Hepatocyte (in vitro differentiated cells): ENCODE measurements at regions not wholly inside any gene's neighbourhood (a gene's known extent, or its start where the extent isn't known, plus 50 kb on each side); places are given as distances from the start of the nearest gene placed in this dataset.

Experiments used
- DNase-seq: peaks from one replicate; pipeline ENCODE4 v3.0.0-alpha.2; 2016; ENCODE audit warnings: low spot score
- H2AFZ ChIP-seq: fragments of 200-600 bp; sonication (generic); 2 replicates; pipeline ENCODE4 v1.6.0; 2016; ENCODE audit warnings: antibody characterized with exemption, mild to moderate bottlenecking
- H3K27ac ChIP-seq: fragments of 200-600 bp; sonication (generic); 2 replicates; pipeline ENCODE4 v1.5.1; 2016; ENCODE audit warnings: mild to moderate bottlenecking
- H3K27me3 ChIP-seq: fragments of 200-600 bp; sonication (generic); 2 replicates; pipeline ENCODE4 v1.6.1; 2016
- H3K36me3 ChIP-seq: fragments of 200-600 bp; sonication (generic); replicated peaks from 2 replicates; pipeline ENCODE4 v1.5.1; 2016; ENCODE audit warnings: low read depth; ENCODE audit not compliant: insufficient read depth
- H3K4me1 ChIP-seq: fragments of 200-600 bp; sonication (generic); 2 replicates; pipeline ENCODE4 v1.5.1; 2016; ENCODE audit warnings: mild to moderate bottlenecking, moderate library complexity; ENCODE audit not compliant: insufficient read depth
- H3K4me2 ChIP-seq: fragments of 200-600 bp; sonication (generic); 2 replicates; pipeline ENCODE4 v1.6.0; 2016
- H3K4me3 ChIP-seq: fragments of 200-600 bp; sonication (generic); 2 replicates; pipeline ENCODE4 v1.5.1; 2016; ENCODE audit warnings: mild to moderate bottlenecking
- H3K79me2 ChIP-seq: fragments of 200-600 bp; sonication (generic); 2 replicates; pipeline ENCODE4 v1.6.0; 2017; ENCODE audit warnings: mild to moderate bottlenecking
- H3K9me2 ChIP-seq: fragments of 200-600 bp; sonication (generic); replicated peaks from 2 replicates; pipeline ENCODE4 v1.6.0; 2017; ENCODE audit warnings: mild to moderate bottlenecking; ENCODE audit not compliant: insufficient read depth
- H3K9me3 ChIP-seq: fragments of 200-600 bp; sonication (generic); 2 replicates; pipeline ENCODE4 v1.5.1; 2016; ENCODE audit warnings: low read depth, mild to moderate bottlenecking
- H4K20me1 ChIP-seq: fragments of 200-600 bp; sonication (generic); 2 replicates; pipeline ENCODE4 v1.6.0; 2016; ENCODE audit warnings: mild to moderate bottlenecking; ENCODE audit not compliant: insufficient read depth, poor library complexity, severe bottlenecking
- EZH2 ChIP-seq: fragments of 200-600 bp; sonication (generic); IDR thresholded peaks from 2 replicates; pipeline ENCODE4 v1.6.1; 2016; ENCODE audit warnings: antibody characterized with exemption, mild to moderate bottlenecking, borderline replicate concordance
- EZH2phosphoT487 ChIP-seq: fragments of 200-600 bp; sonication (generic); IDR thresholded peaks from one replicate; pipeline ENCODE4 v1.6.1; 2018; ENCODE audit warnings: antibody characterized with exemption, mild to moderate bottlenecking, low read depth, moderate library complexity; ENCODE audit not compliant: unreplicated experiment, severe bottlenecking
- WGBS: methylation state at CpG from one replicate; pipeline ENCODE4 v1.1.6; 2016; ENCODE audit warnings: low lambda C conversion rate; ENCODE audit errors: missing lambda C conversion rate; 5-methylcytosine and 5-hydroxymethylcytosine counted together
- TF ChIP-seq, protein P1 (sequence below): fragments of 200-600 bp; sonication (generic); IDR thresholded peaks from 2 replicates; pipeline ENCODE4 v1.5.1; 2016; ENCODE audit warnings: antibody characterized with exemption, mild to moderate bottlenecking; ENCODE audit not compliant: poor library complexity

GRCh38 chr9:82299870-82300269 is 311.3 kb downstream of the SPATA31D1 start:
- no peak overlapping the region for H3K4me2 ChIP-seq
- no peaks in the 10 kb centered on the region for H3K79me2 ChIP-seq
- H3K36me3 ChIP-seq, result no peaks in the 10 kb centered on the region
- no peak overlapping the region for H2AFZ ChIP-seq
- H3K9me3 ChIP-seq, result peaks cover 4% of the 10 kb centered on the region
- TF ChIP-seq, protein P1, sequence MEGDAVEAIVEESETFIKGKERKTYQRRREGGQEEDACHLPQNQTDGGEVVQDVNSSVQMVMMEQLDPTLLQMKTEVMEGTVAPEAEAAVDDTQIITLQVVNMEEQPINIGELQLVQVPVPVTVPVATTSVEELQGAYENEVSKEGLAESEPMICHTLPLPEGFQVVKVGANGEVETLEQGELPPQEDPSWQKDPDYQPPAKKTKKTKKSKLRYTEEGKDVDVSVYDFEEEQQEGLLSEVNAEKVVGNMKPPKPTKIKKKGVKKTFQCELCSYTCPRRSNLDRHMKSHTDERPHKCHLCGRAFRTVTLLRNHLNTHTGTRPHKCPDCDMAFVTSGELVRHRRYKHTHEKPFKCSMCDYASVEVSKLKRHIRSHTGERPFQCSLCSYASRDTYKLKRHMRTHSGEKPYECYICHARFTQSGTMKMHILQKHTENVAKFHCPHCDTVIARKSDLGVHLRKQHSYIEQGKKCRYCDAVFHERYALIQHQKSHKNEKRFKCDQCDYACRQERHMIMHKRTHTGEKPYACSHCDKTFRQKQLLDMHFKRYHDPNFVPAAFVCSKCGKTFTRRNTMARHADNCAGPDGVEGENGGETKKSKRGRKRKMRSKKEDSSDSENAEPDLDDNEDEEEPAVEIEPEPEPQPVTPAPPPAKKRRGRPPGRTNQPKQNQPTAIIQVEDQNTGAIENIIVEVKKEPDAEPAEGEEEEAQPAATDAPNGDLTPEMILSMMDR, result no peak
- TF ChIP-seq EZH2phosphoT487 (no peak), EZH2 (no peak)
- no peaks in the 10 kb centered on the region for H4K20me1 ChIP-seq
- H3K27me3 ChIP-seq, result no peaks in the 10 kb centered on the region
- no peak overlapping the region for H3K4me3 ChIP-seq
- no peak overlapping the region for H3K27ac ChIP-seq
- DNase-seq, result no peak
- H3K9me2 ChIP-seq, result no peaks in the 10 kb centered on the region
- no peaks in the 10 kb centered on the region for H3K4me1 ChIP-seq

GRCh38 chr9:82302968-82303655 is 314.5 kb downstream of the SPATA31D1 start:
- no peaks in the 10 kb centered on the region for H3K9me2 ChIP-seq
- TF ChIP-seq, protein P1, result no peak
- TF ChIP-seq EZH2phosphoT487, result no peak
- no peak for TF ChIP-seq EZH2
- peaks cover 4% of the 10 kb centered on the region for H3K9me3 ChIP-seq
- H3K79me2 ChIP-seq, result no peaks in the 10 kb centered on the region
- H3K4me1 ChIP-seq, result no peaks in the 10 kb centered on the region
- no peaks in the 10 kb centered on the region for H4K20me1 ChIP-seq
- no peak overlapping the region for H3K4me3 ChIP-seq
- H3K27ac ChIP-seq, result no peak overlapping the region
- no peak overlapping the region for H2AFZ ChIP-seq
- H3K4me2 ChIP-seq, result no peak overlapping the region
- DNase-seq, result no peak
- no peaks in the 10 kb centered on the region for H3K36me3 ChIP-seq
- 91% methylated on average over 5 of the region's 5 CpGs for WGBS
- no peaks in the 10 kb centered on the region for H3K27me3 ChIP-seq

- Histone ChIP-seq H3K9me2 (no peaks in the 10 kb centered on the region), H3K27me3 (no peaks in the 10 kb centered on the region), H3K4me2 (no peak overlapping the region), H3K4me3 (no peak overlapping the region), H3K36me3 (no peaks in the 10 kb centered on the region), H2AFZ (no peak overlapping the region), H3K9me3 (no peaks in the 10 kb centered on the region), H3K27ac (no peak overlapping the region), H3K79me2 (no peaks in the 10 kb centered on the region), H3K4me1 (no peaks in the 10 kb centered on the region), H4K20me1 (no peaks in the 10 kb centered on the region)
- TF ChIP-seq EZH2 (no peak), EZH2phosphoT487 (no peak)
- TF ChIP-seq, protein P1, result no peak
- 85% methylated on average over 3 of the region's 3 CpGs for WGBS
- DNase-seq, result no peak
Observed at GRCh38 chr9:82308836-82309235, 320.3 kb downstream of the SPATA31D1 start.
